GM12801 (cell line): ENCODE measurements at regions not wholly inside any gene's neighbourhood (a gene's known extent, or its start where the extent isn't known, plus 50 kb on each side); places are given as distances from the start of the nearest gene placed in this dataset.

ENCODE experiments used
- CTCF ChIP-seq: IDR thresholded peaks from one replicate; pipeline ENCODE4 v1.5.1; 2011; ENCODE audit warnings: control low read depth; ENCODE audit not compliant: insufficient read length; ENCODE audit errors: extremely low read depth

GRCh38 chr4:60575336-60575735 is 624.8 kb upstream of the ADGRL3 start:
- no peak for TF ChIP-seq CTCF

GRCh38 chr4:60579335-60579734 is 620.8 kb upstream of the ADGRL3 start:
- no peak for TF ChIP-seq CTCF

- no peak for TF ChIP-seq CTCF
These were observed 618.1 kb upstream of the ADGRL3 start for GRCh38 chr4:60581919-60582536.

- TF ChIP-seq CTCF: no peak
These were observed 611.6 kb upstream of the ADGRL3 start for GRCh38 chr4:60588556-60588955.

- TF ChIP-seq CTCF: no peak
These were observed 610.7 kb upstream of the ADGRL3 start for GRCh38 chr4:60589425-60589824.

- TF ChIP-seq CTCF: no peak
These were observed 610.0 kb upstream of the ADGRL3 start for GRCh38 chr4:60590116-60590515.

- no peak for TF ChIP-seq CTCF
These were observed 594.3 kb upstream of the ADGRL3 start for GRCh38 chr4:60605646-60606354.
